DND-41 (cell line): ENCODE measurements at regions not wholly inside any gene's neighbourhood (a gene's known extent, or its start where the extent isn't known, plus 50 kb on each side); places are given as distances from the start of the nearest gene placed in this dataset.

Experiments used
- ATAC-seq: fragments of 200-7000 bp; cut with Tn5 transposase; 3 replicates; pipeline ENCODE4 v1.9.1; 2021; ENCODE audit warnings: low read depth; ENCODE audit not compliant: insufficient read depth
- DNase-seq: peaks from one replicate; pipeline ENCODE4 v3.0.0-alpha.2; 2020
- H2AFZ ChIP-seq: 2 replicates; pipeline ENCODE4 v1.6.0; 2012; ENCODE audit warnings: low read depth, low read length
- H3K27ac ChIP-seq: 2 replicates; pipeline ENCODE4 v1.5.1; 2012; ENCODE audit warnings: low read length, inconsistent platforms
- H3K27me3 ChIP-seq: fragments of 200-600 bp; sonication (generic); 2 replicates; pipeline ENCODE4 v1.6.0; 2012; ENCODE audit warnings: low read length, mild to moderate bottlenecking, inconsistent platforms; ENCODE audit not compliant: insufficient read depth, poor library complexity
- H3K36me3 ChIP-seq: 2 replicates; pipeline ENCODE4 v1.5.1; 2012; ENCODE audit warnings: low read length, inconsistent platforms; ENCODE audit not compliant: insufficient read depth
- H3K4me1 ChIP-seq: 2 replicates; pipeline ENCODE4 v1.5.1; 2012; ENCODE audit warnings: mild to moderate bottlenecking, low read length; ENCODE audit not compliant: insufficient read depth
- H3K4me2 ChIP-seq: 2 replicates; pipeline ENCODE4 v1.6.0; 2012; ENCODE audit warnings: mild to moderate bottlenecking, moderate library complexity, low read length, inconsistent platforms; ENCODE audit not compliant: insufficient read depth
- H3K4me3 ChIP-seq, 2 experiments: fragments of 200-600 bp in 1 of 2; shearing (Covaris generic) in 1 of 2; 2 replicates each; pipeline ENCODE4 v1.5.1; 2012 to 2016; ENCODE audit warnings: inconsistent platforms in 2 of 2, low read length in 2 of 2, mild to moderate bottlenecking in 2 of 2, low read depth in 1 of 2, moderate library complexity in 1 of 2
- H3K79me2 ChIP-seq: 2 replicates; pipeline ENCODE4 v1.6.0; 2012; ENCODE audit warnings: low read length, inconsistent platforms; ENCODE audit not compliant: insufficient read depth
- H3K9ac ChIP-seq: 2 replicates; pipeline ENCODE4 v1.6.0; 2012; ENCODE audit warnings: low read depth, mild to moderate bottlenecking, inconsistent platforms, low read length, moderate library complexity
- H3K9me3 ChIP-seq: 2 replicates; pipeline ENCODE4 v1.5.1; 2012; ENCODE audit warnings: low read length, moderate library complexity, mild to moderate bottlenecking, inconsistent platforms; ENCODE audit not compliant: insufficient read depth, severe bottlenecking
- H4K20me1 ChIP-seq: 2 replicates; pipeline ENCODE4 v1.6.0; 2012; ENCODE audit warnings: low read length; ENCODE audit not compliant: insufficient read depth
- CTCF ChIP-seq: IDR thresholded peaks from 2 replicates; pipeline ENCODE4 v1.5.1; 2012; ENCODE audit warnings: borderline replicate concordance, low read length, moderate library complexity, mild to moderate bottlenecking; ENCODE audit not compliant: poor library complexity, severe bottlenecking; ENCODE audit errors: extremely low read depth
- EZH2 ChIP-seq: IDR thresholded peaks from 3 replicates; pipeline ENCODE4 v1.6.1; 2012; ENCODE audit warnings: borderline replicate concordance, low read depth, mild to moderate bottlenecking, moderate library complexity, low read length, inconsistent platforms; ENCODE audit not compliant: severe bottlenecking

- Histone ChIP-seq H3K9me3 (no peaks in the 10 kb centered on the region), H4K20me1 (no peaks in the 10 kb centered on the region), H3K27me3 (peaks cover 11% of the 10 kb centered on the region), H3K4me1 (no peaks in the 10 kb centered on the region), H2AFZ (no peak overlapping the region), H3K27ac (no peak overlapping the region), H3K4me3 (no peak overlapping the region), H3K4me2 (no peak overlapping the region), H3K79me2 (no peaks in the 10 kb centered on the region), H3K9ac (no peak overlapping the region), H3K36me3 (no peaks in the 10 kb centered on the region)
- DNase-seq (no peak), ATAC-seq (no peak)
- TF ChIP-seq EZH2 (no peak), CTCF (no peak)
Measured at GRCh38 chr2:175743011-175743410, 259.1 kb downstream of the LNPK start.

GRCh38 chr2:175742367-175742766, 259.7 kb downstream of the LNPK start:
- TF ChIP-seq CTCF (no peak), EZH2 (no peak)
- no peak overlapping the region for H3K27ac ChIP-seq
- no peak overlapping the region for H2AFZ ChIP-seq
- H3K4me2 ChIP-seq = no peak overlapping the region
- ATAC-seq (peak; percentile 54; the same call in 1 of the 3 replicates), DNase-seq (no peak)
- H3K9me3 ChIP-seq = no peaks in the 10 kb centered on the region
- H3K36me3 ChIP-seq = no peaks in the 10 kb centered on the region
- H4K20me1 ChIP-seq = no peaks in the 10 kb centered on the region
- no peak overlapping the region for H3K4me3 ChIP-seq
- no peak overlapping the region for H3K9ac ChIP-seq
- no peaks in the 10 kb centered on the region for H3K4me1 ChIP-seq
- H3K79me2 ChIP-seq = no peaks in the 10 kb centered on the region
- H3K27me3 ChIP-seq = peaks cover 11% of the 10 kb centered on the region

- H3K9ac ChIP-seq = no peak overlapping the region
- no peak overlapping the region for H3K27ac ChIP-seq
- TF ChIP-seq EZH2 = no peak
- TF ChIP-seq CTCF = no peak
- no peak overlapping the region for H3K4me3 ChIP-seq
- H3K27me3 ChIP-seq = peaks cover 11% of the 10 kb centered on the region
- ATAC-seq = no peak
- H3K4me2 ChIP-seq = no peak overlapping the region
- H2AFZ ChIP-seq = no peak overlapping the region
- DNase-seq = no peak
- no peaks in the 10 kb centered on the region for H3K9me3 ChIP-seq
- H3K4me1 ChIP-seq = no peaks in the 10 kb centered on the region
- no peaks in the 10 kb centered on the region for H3K79me2 ChIP-seq
- H3K36me3 ChIP-seq = no peaks in the 10 kb centered on the region
- H4K20me1 ChIP-seq = no peaks in the 10 kb centered on the region
Measured at GRCh38 chr2:175741164-175741563, 260.9 kb downstream of the LNPK start.

- H3K79me2 ChIP-seq = no peaks in the 10 kb centered on the region
- H3K27ac ChIP-seq = no peak overlapping the region
- no peaks in the 10 kb centered on the region for H3K4me1 ChIP-seq
- no peaks in the 10 kb centered on the region for H3K9me3 ChIP-seq
- H3K27me3 ChIP-seq = peaks cover 9% of the 10 kb centered on the region
- no peaks in the 10 kb centered on the region for H4K20me1 ChIP-seq
- H2AFZ ChIP-seq = no peak overlapping the region
- no peak overlapping the region for H3K4me3 ChIP-seq
- no peaks in the 10 kb centered on the region for H3K36me3 ChIP-seq
- H3K9ac ChIP-seq = no peak overlapping the region
- no peak for DNase-seq
- no peak overlapping the region for H3K4me2 ChIP-seq
- no peak for ATAC-seq
- TF ChIP-seq CTCF (no peak), EZH2 (no peak)
Measured at GRCh38 chr2:175737722-175738361, 264.2 kb downstream of the LNPK start.
